MCF 10A (cell line): ENCODE measurements at regions not wholly inside any gene's neighbourhood (a gene's known extent, or its start where the extent isn't known, plus 50 kb on each side); places are given as distances from the start of the nearest gene placed in this dataset.

Experiments used
- BruUV-seq: library from RNA; stranded (reverse); fragments of 400-500 nt; replicated peaks from 2 replicates; lab custom pipeline; 2021; lab: Mats Ljungman, UMichigan
- CTCF ChIA-PET: fragments of 300-600 bp; sonication (Branson Sonifier 250); formaldehyde crosslinking; extraction: SDS; loops from one replicate; lab custom pipeline; 2021; ENCODE audit warnings: antibody characterized with exemption, inconsistent platforms; lab: Yijun Ruan, JAX
- POLR2A ChIA-PET: fragments of 300-600, 350-650 bp; sonication (Branson Sonifier 250); formaldehyde crosslinking; extraction: SDS; loops from one replicate; lab custom pipeline; 2020; ENCODE audit warnings: antibody characterized with exemption, inconsistent platforms; lab: Yijun Ruan, JAX
- DNase-seq: peaks from one replicate; pipeline ENCODE4 v3.0.0-alpha.2; 2018; ENCODE audit not compliant: unreplicated experiment
- H3K27ac Mint-ChIP-seq: one replicate; pipeline ENCODE4 v1.8.0; 2022; ENCODE audit warnings: mild to moderate bottlenecking, low read depth, mixed read lengths; ENCODE audit not compliant: unreplicated experiment
- H3K27me3 Mint-ChIP-seq: one replicate; pipeline ENCODE4 v1.8.0; 2022; ENCODE audit warnings: mixed read lengths; ENCODE audit not compliant: insufficient read depth, unreplicated experiment
- H3K36me3 Mint-ChIP-seq: one replicate; pipeline ENCODE4 v1.8.0; 2022; ENCODE audit warnings: mild to moderate bottlenecking, moderate library complexity, mixed read lengths; ENCODE audit not compliant: insufficient read depth, unreplicated experiment
- H3K4me1 Mint-ChIP-seq: one replicate; pipeline ENCODE4 v1.8.0; 2022; ENCODE audit warnings: mixed read lengths; ENCODE audit not compliant: insufficient read depth, unreplicated experiment
- H3K4me3 Mint-ChIP-seq: one replicate; pipeline ENCODE4 v1.8.0; 2022; ENCODE audit warnings: mild to moderate bottlenecking, moderate library complexity, mixed read lengths; ENCODE audit not compliant: unreplicated experiment
- H3K9me3 Mint-ChIP-seq: one replicate; pipeline ENCODE4 v1.8.0; 2022; ENCODE audit warnings: mixed read lengths; ENCODE audit not compliant: unreplicated experiment
- CTCF ChIP-seq: fragments of 200-600 bp; IDR thresholded peaks from one replicate; pipeline ENCODE4 v1.8.0; 2022; ENCODE audit warnings: antibody characterized with exemption, mild to moderate bottlenecking; ENCODE audit not compliant: unreplicated experiment
- intact Hi-C: fragments of 100-400 bp; cut with micrococcal nuclease; formaldehyde crosslinking; loops from 2 replicates; pipeline ENCODE4 v1.14.1; 2022

- CTCF ChIA-PET: interaction anchor here (0.6 to 3.3 kb wide), 13 partner anchors 11 to 1301 kb away, joined by 3 to 16 read pairs (median 4); no protein-coding TSS in a partner anchor
- no TSS peak for BruUV-seq
- H3K4me3 Mint-ChIP-seq: no peak overlapping the region
These were observed 204.1 kb downstream of the TTC8 start for GRCh38 chr14:89028462-89029134.

DNA sequence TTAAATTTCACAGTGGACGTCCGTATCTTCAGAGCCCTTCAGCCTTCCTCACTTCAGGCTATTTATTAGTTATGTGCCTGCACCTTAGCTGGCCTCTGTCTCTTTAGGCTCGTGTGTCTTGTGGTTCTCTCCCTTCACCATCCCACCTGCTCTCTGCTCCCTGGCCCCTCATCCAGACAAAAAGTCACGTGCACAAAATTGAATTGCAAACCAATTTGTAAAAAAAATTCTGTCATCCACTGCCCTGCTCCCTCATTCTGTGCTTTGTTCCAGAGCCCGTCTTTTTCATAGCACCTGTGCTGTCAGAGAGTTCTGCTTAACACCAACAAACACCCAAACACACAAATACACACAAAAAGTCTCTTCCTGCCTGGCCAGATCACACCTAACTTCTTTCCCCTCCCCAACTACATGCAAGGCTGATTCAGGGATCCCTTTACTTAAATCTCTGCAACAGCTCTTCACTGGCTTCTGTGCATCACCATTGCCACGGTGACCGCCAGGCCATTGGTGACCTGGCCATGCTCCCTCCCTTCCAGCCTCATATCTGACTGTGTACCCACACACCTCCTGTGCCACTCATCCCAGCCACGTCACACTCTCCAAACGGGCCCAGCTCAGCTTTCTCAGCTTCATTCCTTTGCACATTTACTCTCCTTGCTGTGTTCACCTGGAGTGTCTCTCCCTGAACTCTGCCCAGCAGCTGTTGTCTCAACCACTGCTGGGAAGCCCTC is 205.7 kb downstream of the TTC8 start:
- CTCF ChIA-PET: interaction anchor here (0.7 to 3.3 kb wide), 3 partner anchors 11 to 884 kb away, joined by 4 to 16 read pairs (median 5); no protein-coding TSS in a partner anchor
- Mint-ChIP-seq H3K9me3 (no peaks in the 10 kb centered on the region), H3K4me3 (no peak overlapping the region), H3K4me1 (no peaks in the 10 kb centered on the region), H3K36me3 (no peaks in the 10 kb centered on the region), H3K27ac (no peak overlapping the region), H3K27me3 (peaks cover 16% of the 10 kb centered on the region)
- DNase-seq: no peak
- no TSS peak for BruUV-seq
- intact Hi-C loops: loop anchor here (5.0 kb wide), 1 partner anchor 737 kb away; no protein-coding TSS in a partner anchor
- POLR2A ChIA-PET: interaction anchor here (1.0 kb wide), 1 partner anchor 736 kb away, joined by 3 read pairs; no protein-coding TSS in a partner anchor
- no peak for TF ChIP-seq CTCF

More at GRCh38 chr14:89028462-89029134, 204.1 kb downstream of the TTC8 start:
- TF ChIP-seq CTCF: no peak
- no peak for DNase-seq
- POLR2A ChIA-PET: no interaction called here
- no peaks in the 10 kb centered on the region for H3K9me3 Mint-ChIP-seq
- no peak overlapping the region for H3K27ac Mint-ChIP-seq
- H3K4me1 Mint-ChIP-seq: no peaks in the 10 kb centered on the region
- H3K36me3 Mint-ChIP-seq: no peaks in the 10 kb centered on the region
- intact Hi-C loops: loop anchor here (5.0 kb wide), 1 partner anchor 739 kb away; no protein-coding TSS in a partner anchor
- peaks cover 16% of the 10 kb centered on the region for H3K27me3 Mint-ChIP-seq

DNA sequence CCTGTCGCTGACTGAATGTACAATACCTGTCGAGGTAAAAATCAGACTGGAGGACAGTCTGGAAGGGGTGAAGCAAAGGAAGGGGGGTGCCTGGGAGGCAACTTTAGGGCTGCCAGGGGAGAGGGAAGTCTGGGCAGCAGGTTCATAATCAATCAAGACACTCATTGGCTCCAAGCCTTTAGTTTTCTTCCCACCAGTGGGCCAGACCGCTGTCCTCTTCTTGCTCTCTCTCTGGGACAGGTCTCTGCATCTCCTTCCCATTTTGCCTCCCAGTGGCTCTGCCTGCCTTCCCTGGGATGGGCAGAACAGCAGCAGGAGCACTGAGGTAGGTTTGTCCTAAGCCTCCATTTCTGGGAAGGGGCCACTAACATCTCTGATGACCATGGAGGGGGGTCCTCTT is 206.5 kb downstream of the TTC8 start:
- Mint-ChIP-seq H3K36me3 (no peaks in the 10 kb centered on the region), H3K27me3 (peaks cover 16% of the 10 kb centered on the region), H3K27ac (no peak overlapping the region), H3K4me3 (no peak overlapping the region), H3K4me1 (no peaks in the 10 kb centered on the region), H3K9me3 (no peaks in the 10 kb centered on the region)
- POLR2A ChIA-PET: no interaction called here
- no TSS peak for BruUV-seq
- no peak for DNase-seq
- CTCF ChIA-PET: interaction anchor here (3.3 kb wide), 1 partner anchor 883 kb away, joined by 16 read pairs; no protein-coding TSS in a partner anchor
- TF ChIP-seq CTCF: no peak
- intact Hi-C loops: no loop called here

DNA sequence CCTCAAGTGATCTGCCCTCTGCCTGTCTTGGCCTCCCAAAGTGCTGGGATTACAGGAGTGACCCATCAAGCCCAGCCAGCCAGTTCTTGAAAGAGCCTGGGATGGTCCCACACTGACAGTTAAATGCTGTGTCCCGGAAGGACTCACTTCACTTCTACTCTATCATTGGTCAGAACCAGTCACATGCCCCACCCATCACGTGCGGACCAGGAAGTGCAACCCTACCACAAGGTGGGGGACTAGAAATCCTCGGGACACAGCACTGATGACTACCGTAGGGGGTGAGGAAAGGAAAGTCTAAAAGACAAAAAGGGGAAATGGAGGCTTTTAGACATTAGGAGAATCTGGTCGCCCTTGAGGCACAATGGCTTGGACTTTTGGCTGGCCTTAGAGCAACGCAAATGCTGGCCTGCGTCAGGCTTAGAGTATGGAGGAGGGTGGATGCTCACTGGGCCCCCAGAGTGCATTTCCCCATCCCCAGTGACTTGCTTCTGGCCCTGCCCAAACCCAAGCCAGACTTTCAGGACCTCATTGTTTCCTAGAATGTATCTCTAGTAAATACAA is 207.7 kb downstream of the TTC8 start:
- intact Hi-C loops: no loop called here
- ChIA-PET CTCF (interaction anchor here (0.6 to 0.7 kb wide), 3 partner anchors 175 to 1411 kb away, joined by 3 to 4 read pairs (median 3); no protein-coding TSS in a partner anchor), POLR2A (no interaction called here)
- no peak for DNase-seq
- no TSS peak for BruUV-seq
- Mint-ChIP-seq H3K4me3 (no peak overlapping the region), H3K4me1 (no peaks in the 10 kb centered on the region), H3K27me3 (peaks cover 16% of the 10 kb centered on the region), H3K9me3 (no peaks in the 10 kb centered on the region), H3K27ac (no peak overlapping the region), H3K36me3 (no peaks in the 10 kb centered on the region)
- TF ChIP-seq CTCF: no peak
